GM18498 (cell line): ENCODE measurements at regions not wholly inside any gene's neighbourhood (a gene's known extent, or its start where the extent isn't known, plus 50 kb on each side); places are given as distances from the start of the nearest gene placed in this dataset.

ENCODE experiments used
- ATAC-seq: cut with Tn5 transposase; IDR thresholded peaks from one replicate; pipeline ENCODE4 v1.9.1; 2021; ENCODE audit warnings: mild to moderate bottlenecking, moderate library complexity; ENCODE audit not compliant: unreplicated experiment

- ATAC-seq, result no peak
These were observed 164.7 kb upstream of the CHRM3 start for GRCh38 chr1:239221656-239222055.

- ATAC-seq, result no peak
These were observed 166.7 kb upstream of the CHRM3 start for GRCh38 chr1:239219679-239220078.

GRCh38 chr1:239218301-239218700, 168.1 kb upstream of the CHRM3 start:
- ATAC-seq, result no peak

DNA sequence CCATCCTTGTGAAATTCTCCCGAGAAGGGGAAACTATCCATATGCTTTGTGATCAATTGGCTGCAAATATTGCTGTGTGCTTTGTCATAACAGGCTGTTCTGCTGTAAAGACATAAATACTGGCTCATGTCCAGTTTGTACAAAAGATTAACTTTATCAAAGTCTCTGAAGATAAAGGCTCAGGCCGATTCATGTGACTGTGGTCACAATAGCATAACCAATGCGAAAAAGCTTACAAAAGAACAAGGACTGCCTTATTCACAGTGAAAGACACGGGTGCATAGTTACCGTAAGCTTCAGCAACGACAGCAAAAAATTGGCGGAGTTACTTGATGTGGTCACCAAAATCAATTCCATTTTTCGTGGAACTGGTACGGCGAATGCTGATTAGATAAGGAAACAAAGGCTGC, 173.6 kb upstream of the CHRM3 start:
- no peak for ATAC-seq

DNA sequence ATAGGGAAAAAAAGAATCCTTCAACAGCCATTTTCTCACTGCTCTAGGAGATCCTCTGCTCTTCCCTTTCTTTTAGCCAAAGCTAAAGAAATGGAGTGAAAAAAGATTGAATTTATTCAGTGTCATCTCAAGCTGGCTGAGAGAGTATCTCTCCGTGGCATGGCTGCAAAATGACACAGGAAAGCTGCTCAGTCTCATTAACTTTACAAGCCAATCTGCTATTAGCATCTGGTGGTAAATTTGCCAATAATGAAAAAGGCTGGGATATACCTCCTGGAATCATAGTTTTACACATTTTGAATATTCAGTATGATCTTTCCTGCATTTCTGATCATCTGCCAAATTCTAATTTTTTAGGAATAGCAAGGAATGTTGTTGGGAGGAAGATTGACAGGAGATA, 176.8 kb upstream of the CHRM3 start:
- no peak for ATAC-seq

GRCh38 chr1:239204401-239204800, 182.0 kb upstream of the CHRM3 start:
- no peak for ATAC-seq

GRCh38 chr1:239197871-239198270, 188.5 kb upstream of the CHRM3 start:
- ATAC-seq, result no peak

GRCh38 chr1:239189998-239190512, 196.3 kb upstream of the CHRM3 start:
- ATAC-seq, result no peak

DNA sequence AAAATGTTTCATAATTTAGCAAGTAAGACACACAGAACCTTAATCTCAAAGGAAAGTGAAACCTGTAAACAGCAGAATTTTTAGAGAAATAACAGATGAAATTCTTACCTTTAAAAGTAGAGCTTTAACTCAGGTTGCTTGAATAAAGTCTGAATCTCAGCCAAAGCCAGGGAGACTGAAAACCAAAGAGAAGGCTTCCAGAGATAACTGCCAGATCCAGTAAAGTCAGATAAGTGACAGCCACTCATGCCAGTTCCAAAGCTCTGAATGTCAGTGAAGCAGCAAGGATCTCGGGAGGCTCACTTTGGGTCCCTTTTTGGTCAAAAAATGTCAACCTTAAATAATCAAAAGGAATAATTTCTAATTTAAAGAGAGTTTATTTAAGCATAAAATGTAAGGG, 199.9 kb upstream of the CHRM3 start:
- no peak for ATAC-seq

DNA sequence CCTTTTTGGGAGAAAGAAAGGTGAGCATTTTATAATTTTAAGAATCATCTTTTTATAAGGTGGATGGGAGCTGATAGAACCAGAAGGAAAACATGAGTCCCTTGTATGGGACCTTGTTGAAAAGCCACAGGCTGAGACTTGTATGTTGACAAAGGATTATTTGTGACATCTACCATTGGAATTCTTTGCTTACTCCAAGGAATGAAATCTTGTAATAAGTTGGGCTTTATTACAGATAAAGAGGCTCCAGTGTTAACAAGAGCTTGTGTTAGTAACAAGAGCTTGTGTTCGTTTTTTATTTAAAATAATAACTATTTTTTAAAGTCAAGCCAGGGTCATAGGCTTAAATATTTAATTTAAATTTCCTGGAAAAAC, 201.1 kb upstream of the CHRM3 start:
- ATAC-seq, result no peak

DNA sequence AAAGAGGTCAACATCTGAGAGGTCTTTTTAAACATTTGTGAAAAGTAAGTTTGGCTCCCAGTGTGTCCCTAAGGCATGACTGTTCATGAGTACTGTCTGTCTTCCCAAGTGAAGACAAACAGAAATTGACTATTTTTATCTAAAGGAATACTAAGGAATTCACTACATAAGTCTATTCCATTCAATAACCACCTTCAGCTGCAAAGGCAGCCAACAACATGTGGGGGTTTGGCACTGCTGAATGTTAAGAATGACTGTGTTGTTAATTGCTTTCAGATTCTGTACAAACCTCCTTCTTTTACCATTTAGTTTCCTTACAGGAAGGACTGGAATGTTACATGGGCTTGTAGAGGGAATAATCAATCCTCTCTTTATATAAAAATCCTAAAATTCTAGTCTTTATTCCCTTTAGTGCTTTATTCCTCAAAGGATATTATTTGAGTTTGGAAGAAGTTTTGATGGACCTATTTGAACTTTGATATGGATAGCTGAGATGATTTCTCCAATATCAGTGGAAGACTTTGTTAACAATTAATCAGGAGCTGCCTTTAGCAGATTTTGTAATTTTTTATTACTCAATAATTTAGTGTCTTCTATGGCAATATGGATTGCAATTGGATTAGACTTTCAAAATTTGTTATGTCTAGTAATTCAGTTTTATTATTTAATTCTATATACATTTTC, 201.7 kb upstream of the CHRM3 start:
- no peak for ATAC-seq

DNA sequence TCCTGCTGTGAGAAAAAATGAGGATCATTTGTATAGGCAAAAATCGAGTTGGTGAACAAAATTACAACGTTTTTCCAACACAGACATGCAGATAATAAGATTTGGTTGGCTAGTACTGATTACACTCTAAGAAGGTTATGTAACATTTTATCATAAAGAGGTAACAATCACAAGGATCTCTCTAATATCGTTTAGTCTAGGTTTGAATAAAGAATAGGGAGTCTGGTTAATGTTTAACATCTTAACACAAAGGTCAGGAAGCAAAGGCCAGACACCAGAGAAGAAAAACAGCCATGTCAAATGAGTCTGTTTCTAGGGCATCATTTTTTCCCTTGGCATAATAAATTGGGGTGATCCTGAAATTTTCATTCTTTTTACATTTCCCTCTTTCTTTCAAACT, 207.4 kb upstream of the CHRM3 start:
- ATAC-seq, result no peak

DNA sequence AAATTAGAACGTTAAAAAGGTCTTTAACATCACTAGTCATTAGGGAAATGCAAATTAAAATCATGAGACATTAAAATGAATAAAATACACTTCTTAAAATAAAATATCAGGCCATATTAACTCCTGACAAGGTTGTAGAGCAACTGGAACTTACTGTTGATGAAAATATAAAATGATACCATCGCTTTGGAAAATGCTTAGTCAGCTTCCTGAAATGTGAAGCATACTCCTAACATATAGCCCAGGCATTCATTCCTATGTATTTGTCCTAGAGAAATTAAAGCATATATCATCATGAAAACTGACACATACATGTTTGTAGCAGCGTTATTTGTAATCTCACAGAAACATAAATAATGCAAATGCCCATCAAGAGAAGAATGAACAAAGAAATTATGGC, 211.5 kb upstream of the CHRM3 start:
- ATAC-seq, result no peak

- no peak for ATAC-seq
These were observed 215.5 kb upstream of the CHRM3 start for GRCh38 chr1:239170828-239171227.

DNA sequence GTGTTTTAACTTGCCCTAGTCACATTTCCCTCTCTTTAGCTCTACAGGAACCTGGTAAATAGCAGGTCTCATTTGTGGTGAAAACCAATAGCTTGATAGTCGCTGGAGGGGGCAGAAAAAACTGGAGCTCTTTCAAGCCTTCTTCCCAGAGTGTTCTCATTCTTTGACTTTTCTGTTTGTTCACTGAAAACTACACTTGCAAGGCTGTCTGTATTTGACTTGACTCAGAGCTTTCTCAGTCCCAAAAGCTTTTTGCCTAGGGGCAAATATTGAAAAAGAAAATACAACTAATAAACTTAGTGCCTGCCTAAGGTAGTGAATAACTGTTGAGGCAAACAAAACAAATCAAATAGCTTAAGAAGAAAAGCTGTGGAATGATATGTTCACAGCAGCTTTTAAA, 217.1 kb upstream of the CHRM3 start:
- no peak for ATAC-seq

DNA sequence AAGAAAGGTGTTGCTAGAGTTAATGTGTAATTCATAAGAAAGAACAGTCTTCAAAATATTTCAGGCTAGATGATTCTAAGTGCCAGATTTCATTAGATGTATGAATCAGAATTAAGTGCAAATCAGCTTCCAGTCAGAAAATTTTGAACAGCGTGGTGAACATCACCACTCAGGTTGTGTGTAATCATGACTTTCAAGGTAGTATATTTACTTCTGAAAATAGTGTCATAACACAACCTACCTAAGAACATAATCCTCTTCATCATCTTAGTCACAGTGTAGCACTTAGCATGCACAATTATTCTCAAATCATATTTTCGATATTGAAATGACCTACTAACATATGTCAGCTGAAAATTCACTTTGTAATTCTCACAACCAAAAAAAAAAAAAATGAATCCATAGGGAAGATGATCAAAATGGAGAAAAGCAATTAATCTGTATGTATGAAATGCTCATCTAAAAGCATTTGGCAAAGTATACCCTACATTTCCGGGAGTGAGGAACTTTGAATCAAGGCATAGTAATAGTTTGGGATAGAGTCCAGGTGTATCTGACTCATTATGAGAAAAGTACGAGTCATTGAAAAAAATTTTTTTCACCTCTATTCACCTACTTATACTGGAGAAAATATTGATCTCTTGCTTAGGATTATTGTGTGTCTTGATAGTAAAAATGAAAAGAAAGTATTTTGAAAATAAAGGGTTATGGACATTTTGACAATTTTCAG, 221.8 kb upstream of the CHRM3 start:
- no peak for ATAC-seq

- ATAC-seq, result no peak
These were observed 230.8 kb upstream of the CHRM3 start for GRCh38 chr1:239155466-239156091.

DNA sequence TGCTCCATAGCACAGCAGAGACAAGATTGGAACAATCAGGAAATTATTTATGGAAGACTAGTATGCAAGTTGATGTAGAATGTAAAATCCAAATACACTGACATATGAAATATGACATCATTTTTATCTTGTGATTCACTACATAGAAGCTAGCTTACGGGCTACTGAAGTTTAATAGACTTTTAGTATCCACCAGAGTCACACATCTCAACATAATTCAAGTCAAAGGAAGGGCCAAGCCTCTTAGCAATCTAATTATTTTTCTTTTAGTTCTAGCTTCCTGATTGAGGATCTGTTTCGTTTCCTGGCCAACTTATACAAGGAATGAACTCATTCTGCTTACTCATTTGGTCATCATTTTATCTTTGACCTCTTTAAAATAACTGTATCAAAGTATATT, 234.4 kb upstream of the CHRM3 start:
- ATAC-seq, result no peak

DNA sequence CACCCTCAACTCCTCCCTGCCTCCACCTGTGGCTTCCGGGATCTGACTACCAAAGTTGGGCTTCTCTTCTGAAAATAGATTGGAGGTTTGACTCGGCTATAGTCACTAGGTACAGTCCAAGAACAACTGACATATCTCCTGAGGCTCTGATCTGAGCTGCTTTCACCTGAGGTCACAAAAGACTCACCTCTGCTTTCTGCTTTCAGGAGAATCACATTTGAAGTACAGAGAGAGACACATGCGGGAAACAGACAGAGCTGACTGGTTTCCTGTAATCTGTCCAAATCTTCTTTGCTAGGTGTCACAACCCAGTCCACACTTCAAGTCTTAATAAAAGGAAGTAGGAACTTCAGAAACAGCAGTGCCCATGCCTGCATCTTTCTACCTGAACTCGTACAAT, 245.4 kb upstream of the CHRM3 start:
- ATAC-seq, result no peak

DNA sequence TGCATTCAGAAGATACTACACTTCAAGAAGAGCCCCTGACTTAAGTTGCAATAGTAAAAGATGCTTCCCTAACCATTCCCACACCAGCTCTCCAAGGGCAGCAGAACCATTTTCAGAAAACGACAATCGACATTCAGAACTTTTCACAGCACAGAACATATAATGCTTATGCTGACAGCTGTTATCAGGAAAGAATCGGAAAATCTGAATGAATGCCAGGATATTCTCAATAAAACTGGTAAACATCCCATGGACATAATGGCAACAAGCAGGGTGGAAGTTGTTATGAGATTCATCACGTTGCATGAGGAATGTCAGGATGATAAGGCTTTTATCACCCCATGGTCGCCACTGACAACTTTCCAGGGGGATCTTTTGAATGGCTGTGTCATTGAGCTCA, 246.6 kb upstream of the CHRM3 start:
- ATAC-seq, result no peak

DNA sequence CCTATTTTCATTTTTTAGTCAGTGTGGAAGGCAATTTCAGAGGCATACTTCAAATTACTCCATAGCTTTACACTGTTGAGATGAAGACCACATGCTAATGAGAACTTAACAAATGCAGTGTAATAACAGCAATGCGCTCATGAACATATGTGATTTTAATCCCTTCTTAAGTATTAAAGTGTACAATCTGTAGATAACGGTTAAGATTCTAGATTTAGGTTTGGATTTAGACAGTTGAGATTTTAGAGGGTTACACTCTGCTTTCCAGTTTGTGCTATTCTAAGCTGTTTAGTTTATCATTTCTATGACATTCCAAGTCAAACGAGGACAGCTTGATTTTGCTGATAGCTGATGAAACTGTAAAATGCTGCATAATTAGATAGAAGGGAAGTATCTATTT, 257.8 kb upstream of the CHRM3 start:
- no peak for ATAC-seq

GRCh38 chr1:239126884-239127283, 259.5 kb upstream of the CHRM3 start:
- no peak for ATAC-seq
